ENCODE measurements at regions not wholly inside any gene's neighbourhood (a gene's known extent, or its start where the extent isn't known, plus 50 kb on each side); places are given as distances from the start of the nearest gene placed in this dataset.
"Not testable (repeated sequence)": the region's sequence is repeated elsewhere in the genome, so short reads cannot be mapped to it uniquely, and the experiment has no call there.

DNA sequence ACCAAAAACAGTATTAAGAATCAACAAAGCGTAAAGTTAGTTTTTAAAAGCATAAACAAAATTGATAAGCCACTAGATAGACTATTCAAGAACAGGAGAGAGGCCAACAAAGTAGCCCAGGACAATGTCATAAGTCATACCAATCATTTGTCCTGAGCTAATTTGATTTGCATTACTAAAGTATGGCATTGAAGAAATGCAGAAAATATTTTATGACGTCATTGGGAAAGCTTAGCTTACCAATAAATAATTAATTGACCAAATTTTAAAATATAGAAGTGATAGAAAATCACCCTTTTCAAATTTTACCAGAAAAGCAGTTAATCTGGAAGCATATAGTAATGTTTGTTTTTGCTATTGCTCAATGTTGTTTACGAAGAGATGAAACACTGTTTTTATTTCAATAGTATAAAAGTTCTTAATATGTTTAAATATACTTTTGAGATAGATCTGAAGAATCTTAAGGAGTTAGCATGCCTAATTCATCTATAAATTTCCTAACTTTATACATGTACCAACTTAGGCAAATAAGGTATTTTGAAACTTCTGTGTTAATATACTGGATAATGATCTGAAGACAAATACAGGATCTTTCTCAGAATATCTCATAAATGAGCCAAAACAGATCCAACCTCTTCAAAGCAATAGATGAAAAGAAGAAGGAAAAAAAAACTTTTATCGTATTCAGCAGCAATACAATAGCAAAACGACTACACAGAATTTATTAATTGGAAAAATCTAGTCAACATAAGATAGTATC is 1118.5 kb downstream of the SLC16A7 start:
- DNase-seq (ENCODE audit: low spot score): no peak

DNA sequence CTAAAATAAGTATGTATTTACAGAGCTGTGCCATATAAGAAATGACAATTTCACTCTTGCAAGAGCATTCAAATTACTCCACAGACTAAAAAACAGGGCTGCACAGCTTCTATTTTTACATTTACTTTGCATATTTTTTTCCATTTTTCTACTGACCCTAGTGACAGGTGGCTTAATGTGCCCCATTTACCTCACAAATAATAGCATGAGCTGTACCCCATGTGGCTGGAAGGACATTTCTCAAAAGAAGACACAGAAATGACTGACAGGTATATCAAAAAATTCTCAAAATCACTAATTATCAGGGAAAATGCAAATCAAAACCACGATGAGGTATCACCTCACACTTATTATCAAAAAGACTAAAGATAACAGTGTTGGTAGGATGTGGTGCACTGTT is 1128.6 kb downstream of the SLC16A7 start:
- no peak for DNase-seq (ENCODE audit: low spot score)

DNA sequence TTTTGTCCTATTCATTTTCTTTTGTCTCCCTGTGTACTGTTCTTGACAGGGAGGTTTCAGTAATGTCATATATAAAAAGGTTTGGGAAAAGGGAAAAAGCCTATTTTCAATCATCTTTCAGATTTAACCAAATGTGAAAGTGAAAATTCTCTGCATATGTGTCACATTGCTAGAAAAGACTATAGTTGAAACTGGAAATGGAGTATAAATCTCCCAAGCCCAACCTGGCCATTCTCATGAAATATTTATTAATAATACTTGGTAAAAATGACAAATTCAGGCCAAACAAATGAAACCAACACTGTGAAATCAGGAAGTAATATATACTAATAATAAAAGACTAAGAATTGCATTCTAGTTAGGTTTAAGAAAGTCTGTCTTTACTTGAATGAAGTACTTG is 1129.2 kb downstream of the SLC16A7 start:
- no peak for DNase-seq (ENCODE audit: low spot score)

DNA sequence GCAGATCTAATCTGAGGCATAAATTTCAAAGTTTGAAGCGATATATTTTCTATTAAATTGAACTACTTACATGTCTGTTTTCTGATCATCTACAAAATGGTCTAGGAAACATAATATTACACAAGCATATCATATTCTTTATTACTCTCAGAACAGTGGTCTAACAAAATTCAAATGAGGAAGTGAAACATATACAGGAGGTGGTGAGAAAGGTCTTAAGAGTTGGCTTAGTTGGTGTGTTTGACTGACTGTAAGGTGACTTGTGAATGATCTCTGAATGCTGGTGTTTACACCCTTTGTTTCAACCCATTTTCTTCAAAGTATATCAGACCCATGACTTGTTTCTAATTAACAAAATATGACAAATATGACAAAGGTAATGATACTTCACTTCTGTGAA is 1156.8 kb downstream of the SLC16A7 start:
- no peak for DNase-seq (ENCODE audit: low spot score)

DNA sequence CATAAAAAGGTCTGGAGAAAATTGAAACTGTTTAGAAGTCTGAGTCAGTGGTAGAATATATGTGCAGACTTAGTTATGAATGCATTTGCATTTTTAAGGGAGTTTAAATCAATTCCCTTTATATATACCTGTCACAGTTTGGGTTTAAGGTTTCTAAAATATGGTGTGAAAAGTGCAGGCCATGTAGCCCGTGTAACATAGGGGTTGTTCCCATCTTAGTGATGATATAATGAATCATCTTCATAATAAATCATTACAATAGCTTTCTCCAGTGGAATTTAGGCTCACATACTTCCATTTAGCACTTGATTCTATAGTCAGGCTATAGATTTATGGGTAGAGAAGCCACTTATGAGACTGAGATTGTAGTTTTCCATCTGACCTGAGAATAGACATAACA is 1162.4 kb downstream of the SLC16A7 start:
- no peak for DNase-seq (ENCODE audit: low spot score)

DNA sequence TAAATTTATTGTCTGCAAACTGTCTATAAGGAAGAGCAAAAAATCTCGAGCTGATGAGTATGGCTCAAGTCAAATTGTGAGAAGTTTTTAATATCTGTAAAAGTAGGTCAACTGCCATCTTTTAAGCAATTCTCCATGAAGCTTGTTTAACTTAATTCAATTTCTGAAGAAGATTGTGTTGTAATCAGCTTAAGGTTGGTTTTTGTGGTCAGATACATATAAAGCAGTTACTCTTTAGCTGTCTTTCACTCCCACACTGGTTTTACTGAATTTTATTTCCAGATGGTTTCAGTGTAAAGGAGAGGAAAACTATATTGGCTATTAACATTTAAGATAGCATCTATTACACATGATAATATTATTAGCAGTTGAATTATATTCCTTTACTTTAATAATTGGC is 1165.1 kb downstream of the SLC16A7 start:
- DNase-seq (ENCODE audit: low spot score): no peak

DNA sequence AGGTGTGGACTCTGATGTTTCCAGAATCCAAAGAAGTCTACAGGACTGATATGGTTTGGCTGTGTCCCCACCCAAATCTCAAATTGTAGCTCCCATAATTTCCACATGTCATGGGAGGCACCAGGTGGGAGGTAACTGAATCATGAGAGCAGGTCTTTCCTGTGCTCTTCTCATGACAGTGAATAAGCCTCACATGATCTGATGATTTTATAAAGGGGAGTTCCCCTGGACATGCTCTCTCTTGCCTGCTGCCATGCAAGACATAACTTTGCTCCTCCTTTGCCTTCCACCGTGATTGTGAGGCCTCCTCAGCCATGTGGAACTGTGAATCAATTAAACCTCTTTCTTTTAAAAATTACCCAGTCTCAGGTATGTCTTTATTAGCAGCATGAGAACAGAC is 1205.3 kb downstream of the SLC16A7 start:
- DNase-seq (ENCODE audit: low spot score): not testable (repeated sequence)

DNA sequence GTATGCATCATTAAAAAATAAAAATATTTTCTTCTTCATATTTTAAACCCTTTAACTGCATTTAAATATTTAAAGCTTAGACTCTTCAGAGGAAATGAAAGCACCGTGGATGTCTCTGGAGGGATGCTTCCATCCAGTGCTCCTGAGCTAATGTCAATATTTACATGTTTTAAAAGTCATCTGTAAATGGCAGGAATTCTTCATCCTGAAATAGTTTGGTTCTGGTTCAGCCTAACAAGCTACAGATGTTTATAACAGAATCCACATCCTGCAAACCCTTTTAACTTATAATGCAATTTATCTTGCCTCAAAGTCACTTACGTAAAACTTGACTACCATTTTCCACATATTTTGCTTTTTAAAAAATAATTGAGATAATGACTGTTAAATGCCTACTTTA is 1207.3 kb downstream of the SLC16A7 start:
- DNase-seq (ENCODE audit: low spot score): no peak

DNA sequence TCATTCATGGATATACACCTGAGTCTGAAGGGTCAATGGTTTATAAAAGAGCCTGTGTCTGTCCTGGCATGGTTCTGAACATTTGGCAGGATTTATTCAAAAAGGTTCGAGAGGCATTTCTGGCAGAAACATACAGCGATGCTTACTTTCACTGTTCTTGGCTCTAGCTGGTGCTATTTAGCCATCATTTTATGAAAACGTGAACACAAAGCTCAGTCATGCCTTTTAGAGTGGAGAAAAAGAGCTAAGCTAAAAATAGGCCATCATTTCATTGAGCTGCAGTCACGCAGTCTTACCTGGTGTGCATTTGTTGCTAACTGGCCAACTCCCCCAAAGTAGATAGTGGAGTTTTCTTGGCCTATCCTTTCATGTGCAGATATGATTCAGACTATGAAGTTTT is 1209.5 kb downstream of the SLC16A7 start:
- no peak for DNase-seq (ENCODE audit: low spot score)

DNA sequence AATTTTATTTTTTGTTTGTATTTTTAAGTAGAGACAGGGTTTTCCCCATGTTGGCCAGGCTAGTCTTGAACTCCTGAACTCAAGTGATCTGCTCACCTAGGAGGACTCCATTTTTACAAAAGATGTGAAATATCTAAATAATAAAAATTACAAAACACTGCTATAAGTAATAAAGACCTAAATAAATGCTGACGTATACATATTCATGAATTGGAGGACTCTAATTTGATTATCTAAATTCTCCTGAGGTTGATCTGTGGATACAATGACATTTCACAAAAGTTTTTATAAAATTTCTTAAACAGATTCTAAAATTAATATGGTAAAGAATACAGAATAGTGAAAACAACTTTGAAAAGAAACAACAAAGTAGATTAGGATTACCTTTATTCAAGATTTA is 1224.0 kb downstream of the SLC16A7 start:
- no peak for DNase-seq (ENCODE audit: low spot score)

DNA sequence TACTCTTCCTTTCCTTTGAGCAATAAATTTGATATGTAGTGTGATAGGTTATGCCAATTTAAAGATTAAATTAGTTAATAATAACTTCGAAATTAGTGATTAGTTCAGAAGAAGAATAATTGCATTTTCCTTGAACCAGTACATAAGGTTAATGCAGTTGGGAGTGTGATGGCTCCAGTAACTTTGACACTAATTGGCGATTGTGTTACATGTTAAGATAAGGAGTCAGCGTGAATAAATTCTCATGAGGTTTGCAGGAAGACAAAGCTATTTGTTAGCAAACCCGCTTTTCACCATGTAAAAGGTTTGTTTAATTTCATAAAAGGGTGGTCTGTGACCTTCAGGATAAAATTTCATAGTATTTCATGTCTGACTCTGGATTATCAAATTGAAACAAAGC is 1226.8 kb downstream of the SLC16A7 start:
- no peak for DNase-seq (ENCODE audit: low spot score)

DNA sequence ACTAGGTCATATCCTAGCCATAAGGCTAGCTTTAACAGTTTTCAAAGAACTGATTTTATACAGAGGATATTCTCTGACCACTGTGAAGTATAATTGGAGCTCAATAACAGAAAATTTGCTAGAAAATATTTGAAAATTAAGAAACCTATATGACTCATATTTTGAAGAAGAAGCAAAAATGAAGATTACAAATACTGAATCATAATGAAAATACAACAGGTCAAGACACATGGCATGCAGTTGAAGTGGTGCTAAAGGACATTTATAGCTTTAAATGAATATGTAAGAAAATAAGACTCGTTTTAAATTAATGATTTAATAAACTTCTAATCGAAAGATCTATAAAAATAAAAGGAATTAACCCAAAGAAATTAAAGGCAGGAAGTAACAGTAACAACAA is 1234.6 kb downstream of the SLC16A7 start:
- DNase-seq (ENCODE audit: low spot score): no peak

DNA sequence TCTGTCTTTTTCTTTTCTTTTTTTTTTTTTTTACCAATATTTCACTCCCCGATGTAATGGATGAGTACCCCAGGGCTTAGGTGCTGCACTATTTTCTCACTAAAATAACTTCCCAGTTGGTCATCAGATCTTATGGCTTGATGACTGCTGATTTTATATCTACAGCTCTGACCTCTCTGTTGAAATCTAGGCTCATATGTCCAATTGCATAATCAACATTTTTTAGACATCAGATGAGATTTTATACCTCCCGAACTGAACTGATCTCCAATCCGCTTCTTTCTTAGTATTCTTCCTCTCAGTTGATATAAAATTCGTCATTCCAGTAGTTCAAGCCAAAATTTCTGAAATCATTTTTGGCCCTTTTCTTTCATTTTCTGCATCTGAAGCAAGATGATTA is 1236.5 kb downstream of the SLC16A7 start:
- no peak for DNase-seq (ENCODE audit: low spot score)

DNA sequence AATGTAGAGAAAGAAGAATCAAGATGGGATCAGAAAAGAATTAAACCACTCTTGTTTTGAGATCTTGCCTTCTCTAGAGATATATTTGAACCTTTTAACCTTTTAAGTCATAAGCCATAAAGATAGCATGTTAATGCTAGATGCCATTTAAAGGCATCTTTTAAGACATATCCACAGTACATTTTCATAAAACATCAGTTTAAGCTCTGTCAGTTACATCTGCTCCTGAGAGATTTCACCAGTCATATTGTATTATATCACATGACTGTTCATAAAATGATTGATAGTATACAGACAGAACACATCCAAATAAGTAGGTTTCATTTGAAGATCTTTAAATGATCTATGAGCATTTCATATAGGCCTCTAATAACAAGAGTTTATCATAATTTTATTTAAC is 1238.5 kb downstream of the SLC16A7 start:
- no peak for DNase-seq (ENCODE audit: low spot score)

DNA sequence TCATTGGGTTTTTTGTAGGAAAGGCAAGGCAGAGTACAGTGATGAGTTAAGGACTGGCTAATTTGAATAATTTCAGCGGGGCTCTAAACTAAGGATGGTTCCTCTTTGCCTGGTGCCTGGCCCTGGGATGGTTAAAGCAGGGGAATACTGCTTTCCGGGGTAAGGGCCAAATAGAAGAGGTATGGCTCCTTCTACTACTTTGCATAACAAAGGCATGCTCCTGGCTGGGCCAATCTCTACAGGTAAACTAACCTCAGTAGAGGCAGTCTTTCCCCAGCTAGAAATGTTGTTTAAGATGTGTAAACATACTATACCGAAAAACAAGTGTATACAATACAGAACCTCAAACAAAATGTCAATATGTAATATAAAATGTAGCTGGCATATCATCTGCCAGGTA is 1239.0 kb downstream of the SLC16A7 start:
- no peak for DNase-seq (ENCODE audit: low spot score)

DNA sequence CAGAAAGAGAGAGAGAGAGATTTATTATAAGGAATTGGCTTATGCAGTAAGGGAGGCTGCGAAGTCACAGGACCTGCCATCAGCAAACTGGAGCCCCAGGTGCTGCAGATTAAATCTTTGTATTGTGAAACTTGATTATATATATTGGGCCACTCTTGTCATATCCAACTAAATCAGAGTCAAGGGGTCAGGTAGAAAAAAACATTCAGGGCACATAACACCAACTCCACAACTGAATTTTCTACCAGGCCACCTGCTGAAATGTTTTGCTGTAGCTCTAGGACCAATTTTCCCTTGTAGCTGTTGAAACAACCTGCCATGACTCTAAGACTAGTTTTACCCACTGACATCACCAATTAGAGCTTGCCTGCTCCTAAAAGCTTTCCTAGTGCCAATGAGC is 1240.8 kb downstream of the SLC16A7 start:
- DNase-seq (ENCODE audit: low spot score): no peak

DNA sequence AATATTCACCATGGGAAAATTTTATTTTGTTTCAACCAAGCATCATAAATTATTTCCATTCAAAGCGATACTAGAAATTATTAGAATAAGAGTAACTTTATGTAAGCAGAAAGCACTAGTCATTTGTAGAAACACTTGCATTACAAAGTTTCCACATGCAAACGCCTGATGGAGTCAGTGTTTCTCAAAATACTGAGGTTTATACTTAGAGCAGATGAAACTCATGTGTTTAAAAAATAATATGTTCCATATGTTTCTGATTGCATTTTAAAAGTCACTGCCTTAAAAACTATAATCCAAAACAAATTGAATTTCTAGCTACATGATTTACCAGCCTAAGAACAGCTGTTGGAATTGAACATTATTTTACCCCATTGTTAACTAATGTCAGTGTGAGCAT is 1246.4 kb downstream of the SLC16A7 start:
- no peak for DNase-seq (ENCODE audit: low spot score)

DNA sequence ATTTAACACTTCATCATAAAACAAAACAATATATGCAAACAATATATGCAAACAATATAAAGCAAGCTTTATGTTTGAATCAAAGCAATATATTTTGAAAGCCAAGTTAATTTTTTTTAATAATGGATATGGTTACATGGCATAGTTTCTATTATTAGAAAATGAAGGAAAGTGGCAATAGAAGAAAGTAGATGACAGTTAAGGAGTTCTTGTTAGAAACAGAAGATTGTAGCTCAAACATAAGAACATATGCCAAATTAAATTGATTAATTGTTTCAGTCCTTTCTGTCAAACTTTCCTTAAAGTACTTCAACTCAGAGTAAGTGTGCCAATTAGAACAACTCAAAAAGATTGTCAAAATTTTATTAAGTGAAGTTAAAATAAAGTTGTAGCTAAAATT is 1248.3 kb downstream of the SLC16A7 start:
- DNase-seq (ENCODE audit: low spot score): no peak

DNA sequence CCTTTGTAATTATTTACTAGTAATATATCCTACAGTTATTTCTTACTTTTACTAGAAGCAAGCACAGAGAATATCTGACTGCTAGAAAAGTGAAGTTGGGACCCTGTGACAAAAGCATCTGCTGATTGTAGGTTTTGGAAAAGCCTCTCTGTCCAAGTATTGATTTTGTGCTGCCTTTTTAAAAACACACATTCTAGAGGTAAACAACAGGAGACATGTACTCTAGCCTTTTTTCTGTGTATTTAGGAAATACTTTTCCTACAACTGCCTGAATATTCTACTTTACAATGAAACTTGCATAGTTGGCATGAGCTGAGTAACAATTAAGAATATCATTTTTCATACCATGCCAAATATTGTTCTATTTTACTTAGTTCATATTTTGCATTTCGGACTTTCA is 1249.0 kb downstream of the SLC16A7 start:
- DNase-seq (ENCODE audit: low spot score): no peak

DNA sequence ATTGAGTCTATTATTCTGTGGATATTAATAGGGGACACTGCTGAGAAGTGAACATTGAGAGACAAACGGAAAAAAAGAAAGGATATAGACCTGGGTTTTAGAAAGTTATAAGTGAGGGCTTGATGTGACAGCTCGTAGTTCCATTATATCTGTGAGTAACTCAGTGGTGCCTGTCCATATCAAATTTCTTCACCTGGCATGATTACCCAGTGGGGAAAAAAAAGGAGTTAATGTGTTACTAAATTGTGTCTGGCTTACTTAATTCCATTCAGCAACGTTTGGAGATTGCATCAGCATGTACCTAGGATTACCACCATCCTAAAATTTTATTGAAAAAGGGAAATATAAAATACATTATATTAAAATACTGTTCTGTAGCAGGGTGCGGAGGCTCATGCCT is 1249.9 kb downstream of the SLC16A7 start:
- no peak for DNase-seq (ENCODE audit: low spot score)

DNA sequence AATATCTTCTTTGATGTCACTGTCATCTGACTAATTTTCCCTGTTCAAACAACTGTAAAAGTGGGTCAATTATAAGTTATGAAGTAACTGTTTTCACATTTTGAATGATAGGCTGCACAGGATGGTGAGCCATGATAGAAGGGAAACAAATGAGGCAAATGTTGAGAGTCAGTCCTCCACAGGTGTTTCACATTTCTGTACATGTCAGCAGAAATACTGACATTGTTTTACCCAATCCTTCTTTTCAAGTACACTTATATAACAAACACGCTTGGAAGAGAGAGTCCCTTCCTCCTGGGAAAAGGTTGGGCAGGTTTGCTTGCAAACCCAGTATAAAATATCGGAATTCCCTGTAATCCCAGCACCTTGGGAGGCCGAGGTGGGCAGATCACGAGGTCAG is 1251.5 kb downstream of the SLC16A7 start:
- no peak for DNase-seq (ENCODE audit: low spot score)

DNA sequence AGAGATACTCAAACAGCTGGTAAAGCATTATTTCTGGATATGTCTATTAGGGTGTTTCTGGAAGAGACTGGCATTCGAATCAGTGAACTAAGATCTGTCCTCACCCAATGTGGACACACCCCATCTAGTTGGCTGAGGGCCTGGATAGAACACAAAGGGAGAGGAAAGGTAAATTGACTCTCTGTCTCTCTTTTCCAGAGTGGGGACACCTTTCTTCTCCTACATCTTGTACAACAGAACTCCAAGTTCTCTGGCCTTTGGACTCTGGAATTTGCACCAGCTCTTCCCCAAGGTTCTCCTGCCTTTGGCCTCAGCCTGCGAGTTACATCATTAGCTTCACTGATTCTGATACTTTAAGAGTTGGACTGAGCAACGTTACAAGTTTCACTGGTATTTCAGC is 1253.9 kb downstream of the SLC16A7 start:
- no peak for DNase-seq (ENCODE audit: low spot score)

DNA sequence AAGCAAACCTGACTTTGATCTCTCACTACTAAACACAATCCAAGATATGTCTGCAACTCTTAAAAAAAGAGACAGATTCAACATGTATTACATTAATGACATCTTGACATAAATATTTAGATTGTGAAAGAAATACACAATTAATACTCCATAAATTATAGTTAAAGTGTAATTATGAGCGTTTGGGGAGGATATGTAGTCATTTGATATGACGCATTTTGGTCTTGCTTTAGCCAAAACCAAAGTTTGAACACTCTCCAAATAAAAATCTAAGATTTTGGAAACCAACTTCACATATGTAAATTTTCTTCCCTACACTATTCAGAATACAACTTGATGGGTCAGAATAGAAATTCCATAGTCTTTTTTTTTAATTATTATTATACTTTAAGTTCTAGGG is 1257.6 kb downstream of the SLC16A7 start:
- DNase-seq (ENCODE audit: low spot score): no peak

DNA sequence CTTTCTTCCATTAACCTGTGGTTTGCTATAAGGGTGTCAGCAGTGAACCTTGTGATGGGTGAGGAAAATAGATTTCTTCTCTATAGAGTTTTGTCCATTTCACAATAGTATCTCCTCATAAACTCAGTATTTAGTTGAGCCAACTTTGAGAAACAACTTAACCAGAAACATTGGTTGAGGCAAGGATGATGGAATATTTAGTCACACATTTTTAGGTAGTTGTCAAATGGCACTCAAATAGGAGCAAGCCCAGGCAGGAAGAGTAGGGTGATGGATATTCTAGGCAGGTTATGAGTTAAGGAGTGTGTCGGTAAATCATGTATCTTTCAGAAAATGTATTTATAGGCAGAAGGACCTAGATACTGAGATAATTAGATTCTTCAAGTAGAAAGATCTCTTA is 1267.6 kb downstream of the SLC16A7 start:
- DNase-seq (ENCODE audit: low spot score): no peak

DNA sequence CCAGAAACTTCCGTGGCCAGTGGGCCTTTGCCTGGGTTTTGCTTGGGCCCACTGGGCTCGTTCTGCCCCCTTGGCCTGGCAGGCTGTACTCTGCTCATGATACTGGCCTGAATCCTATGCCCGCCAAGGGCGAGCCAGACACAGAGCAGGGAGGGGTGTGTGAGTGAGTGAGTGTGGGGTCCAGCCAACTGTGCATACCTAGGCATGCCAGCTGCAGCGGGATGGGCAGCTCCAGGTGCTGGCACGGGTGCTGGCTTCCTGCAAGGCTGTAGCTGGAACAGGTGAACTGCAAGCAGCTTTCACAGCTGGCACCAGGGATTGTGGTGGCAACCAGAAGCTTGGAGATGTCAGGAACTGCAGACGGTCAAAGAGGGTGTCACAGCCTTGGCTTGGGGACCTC is 1276.4 kb downstream of the SLC16A7 start:
- DNase-seq (ENCODE audit: low spot score): no peak

All from CD4-positive, alpha-beta T cell treated with Interleukin-2 at 100 ng/mL for 4 hours (primary cell).